ENCODE measurements at regions not wholly inside any gene's neighbourhood (a gene's known extent, or its start where the extent isn't known, plus 50 kb on each side); places are given as distances from the start of the nearest gene placed in this dataset.
A peak's percentile ranks its signal among the peaks of the same experiment; 100 is the strongest.
"Not testable (repeated sequence)": the region's sequence is repeated elsewhere in the genome, so short reads cannot be mapped to it uniquely, and the experiment has no call there.

DNA sequence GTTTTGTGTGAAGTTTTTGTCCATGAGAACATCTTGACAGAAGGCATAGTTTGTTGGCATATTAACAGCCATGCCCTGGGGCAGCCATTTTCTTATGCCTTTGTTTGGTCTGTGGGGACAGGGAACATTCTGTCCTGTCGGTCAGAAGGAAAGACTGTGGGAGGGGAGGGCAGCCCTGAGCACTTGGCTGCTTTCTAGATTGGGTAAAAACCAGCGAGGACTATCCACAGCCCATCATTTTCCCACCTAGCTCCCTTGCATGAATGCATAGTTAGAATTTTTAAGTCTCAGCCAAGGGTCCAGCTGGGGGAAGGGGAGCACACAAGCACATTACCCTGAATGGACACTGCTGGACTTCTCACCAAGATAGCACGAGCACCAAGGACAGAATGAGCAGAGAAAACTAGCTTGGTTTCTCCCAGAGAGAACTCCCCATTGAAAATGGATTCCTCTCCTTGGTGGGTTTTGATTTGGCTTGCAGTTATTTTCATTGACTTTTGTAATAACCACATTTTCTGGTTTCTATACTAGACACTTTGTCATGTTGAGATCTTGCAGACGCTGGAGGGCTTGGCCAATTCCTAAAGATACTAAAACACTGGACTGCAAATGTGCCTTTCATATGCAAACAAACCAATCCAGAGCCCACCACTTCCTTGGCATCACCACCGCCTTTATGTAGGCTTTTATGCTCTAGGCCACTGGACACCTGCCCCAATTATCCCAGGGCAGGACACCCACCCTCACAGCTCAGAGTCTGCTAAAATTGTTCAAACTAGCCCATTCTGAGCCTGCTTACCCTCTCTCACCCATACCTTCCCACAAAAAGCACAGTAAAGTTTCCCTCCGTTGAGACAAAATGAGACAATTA is 129.9 kb downstream of the BOD1 start:
- Mint-ChIP-seq H3K27me3 (ENCODE audit: unreplicated experiment) (no peaks in the 10 kb centered on the region), H3K4me3 (ENCODE audit: unreplicated experiment) (no peak overlapping the region), H3K27ac (ENCODE audit: unreplicated experiment) (peak overlapping the region; percentile 76), H3K9me3 (ENCODE audit: unreplicated experiment) (no peaks in the 10 kb centered on the region), H3K36me3 (ENCODE audit: unreplicated experiment) (no peaks in the 10 kb centered on the region), H3K4me1 (ENCODE audit: unreplicated experiment) (peaks cover 27% of the 10 kb centered on the region)
- TF ChIP-seq, protein P1, sequence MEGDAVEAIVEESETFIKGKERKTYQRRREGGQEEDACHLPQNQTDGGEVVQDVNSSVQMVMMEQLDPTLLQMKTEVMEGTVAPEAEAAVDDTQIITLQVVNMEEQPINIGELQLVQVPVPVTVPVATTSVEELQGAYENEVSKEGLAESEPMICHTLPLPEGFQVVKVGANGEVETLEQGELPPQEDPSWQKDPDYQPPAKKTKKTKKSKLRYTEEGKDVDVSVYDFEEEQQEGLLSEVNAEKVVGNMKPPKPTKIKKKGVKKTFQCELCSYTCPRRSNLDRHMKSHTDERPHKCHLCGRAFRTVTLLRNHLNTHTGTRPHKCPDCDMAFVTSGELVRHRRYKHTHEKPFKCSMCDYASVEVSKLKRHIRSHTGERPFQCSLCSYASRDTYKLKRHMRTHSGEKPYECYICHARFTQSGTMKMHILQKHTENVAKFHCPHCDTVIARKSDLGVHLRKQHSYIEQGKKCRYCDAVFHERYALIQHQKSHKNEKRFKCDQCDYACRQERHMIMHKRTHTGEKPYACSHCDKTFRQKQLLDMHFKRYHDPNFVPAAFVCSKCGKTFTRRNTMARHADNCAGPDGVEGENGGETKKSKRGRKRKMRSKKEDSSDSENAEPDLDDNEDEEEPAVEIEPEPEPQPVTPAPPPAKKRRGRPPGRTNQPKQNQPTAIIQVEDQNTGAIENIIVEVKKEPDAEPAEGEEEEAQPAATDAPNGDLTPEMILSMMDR (IDR thresholded peaks at IDR 0.05): no peak
- no peak for DNase-seq (ENCODE audit: extremely low spot score, unreplicated experiment)

DNA sequence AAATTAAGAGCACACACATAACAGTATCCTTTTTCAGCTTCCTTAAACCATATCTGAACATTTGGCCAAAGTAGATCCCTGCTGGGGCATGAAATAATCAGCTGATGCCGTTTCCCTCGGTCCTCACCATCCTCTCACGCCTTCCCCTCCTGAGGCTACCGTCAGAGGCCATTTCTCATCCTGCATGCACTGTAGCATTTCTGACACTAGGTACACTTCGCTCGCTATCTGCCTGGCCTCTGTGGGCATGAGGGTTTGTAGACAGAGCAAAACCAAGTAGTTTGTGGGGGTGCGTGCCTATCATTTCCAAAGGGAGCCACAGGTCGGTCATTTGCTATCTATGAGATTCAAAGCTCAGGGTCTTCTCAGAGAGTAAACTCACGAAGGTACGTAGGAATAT is 131.9 kb downstream of the BOD1 start:
- Mint-ChIP-seq H3K4me1 (ENCODE audit: unreplicated experiment) (peaks cover 36% of the 10 kb centered on the region), H3K27me3 (ENCODE audit: unreplicated experiment) (no peaks in the 10 kb centered on the region), H3K36me3 (ENCODE audit: unreplicated experiment) (no peaks in the 10 kb centered on the region), H3K4me3 (ENCODE audit: unreplicated experiment) (no peak overlapping the region), H3K9me3 (ENCODE audit: unreplicated experiment) (no peaks in the 10 kb centered on the region), H3K27ac (ENCODE audit: unreplicated experiment) (no peak overlapping the region)
- DNase-seq (ENCODE audit: extremely low spot score, unreplicated experiment): no peak
- TF ChIP-seq, protein P1 (IDR thresholded peaks at IDR 0.05): no peak

- not testable (repeated sequence) for H3K27ac Mint-ChIP-seq (ENCODE audit: unreplicated experiment); H3K27me3 Mint-ChIP-seq (ENCODE audit: unreplicated experiment); DNase-seq (ENCODE audit: extremely low spot score, unreplicated experiment); H3K9me3 Mint-ChIP-seq (ENCODE audit: unreplicated experiment); H3K4me3 Mint-ChIP-seq (ENCODE audit: unreplicated experiment); H3K36me3 Mint-ChIP-seq (ENCODE audit: unreplicated experiment)
- H3K4me1 Mint-ChIP-seq (ENCODE audit: unreplicated experiment): peaks cover 46% of the 10 kb centered on the region
Measured at GRCh38 chr5:173483599-173483998, 132.9 kb downstream of the BOD1 start.

DNA sequence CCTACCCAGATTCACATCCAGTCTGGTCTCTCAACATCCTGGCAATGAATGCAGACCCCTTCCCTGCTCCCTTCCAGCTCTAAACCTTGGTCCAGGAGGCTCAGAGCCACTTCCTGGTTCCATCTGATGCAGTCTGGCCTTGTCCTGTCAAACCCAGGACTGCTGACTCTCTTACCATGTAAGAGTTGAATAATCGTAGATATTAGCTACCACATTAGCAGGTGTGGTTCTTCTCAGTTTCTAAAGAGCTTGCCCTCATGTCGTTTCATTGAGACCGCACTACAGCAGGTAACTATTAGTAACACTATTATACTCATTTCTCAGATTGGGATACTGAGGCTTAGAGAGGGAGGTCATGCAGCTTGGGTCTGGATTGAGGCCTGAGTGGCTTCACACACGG is 133.3 kb downstream of the BOD1 start:
- TF ChIP-seq, protein P1 (IDR thresholded peaks at IDR 0.05): no peak
- Mint-ChIP-seq H3K4me1 (ENCODE audit: unreplicated experiment) (peaks cover 50% of the 10 kb centered on the region), H3K27ac (ENCODE audit: unreplicated experiment) (no peak overlapping the region), H3K36me3 (ENCODE audit: unreplicated experiment) (no peaks in the 10 kb centered on the region), H3K4me3 (ENCODE audit: unreplicated experiment) (no peak overlapping the region), H3K27me3 (ENCODE audit: unreplicated experiment) (no peaks in the 10 kb centered on the region), H3K9me3 (ENCODE audit: unreplicated experiment) (no peaks in the 10 kb centered on the region)
- DNase-seq (ENCODE audit: extremely low spot score, unreplicated experiment): no peak

GRCh38 chr5:173481821-173482220 is 134.6 kb downstream of the BOD1 start:
- DNase-seq (ENCODE audit: extremely low spot score, unreplicated experiment): no peak
- Mint-ChIP-seq H3K4me3 (ENCODE audit: unreplicated experiment) (no peak overlapping the region), H3K9me3 (ENCODE audit: unreplicated experiment) (no peaks in the 10 kb centered on the region), H3K27me3 (ENCODE audit: unreplicated experiment) (no peaks in the 10 kb centered on the region), H3K27ac (ENCODE audit: unreplicated experiment) (no peak overlapping the region), H3K4me1 (ENCODE audit: unreplicated experiment) (peaks cover 55% of the 10 kb centered on the region), H3K36me3 (ENCODE audit: unreplicated experiment) (no peaks in the 10 kb centered on the region)
- TF ChIP-seq, protein P1 (IDR thresholded peaks at IDR 0.05): no peak
